ENCODE measurements at regions not wholly inside any gene's neighbourhood (a gene's known extent, or its start where the extent isn't known, plus 50 kb on each side); places are given as distances from the start of the nearest gene placed in this dataset.

- WGBS (ENCODE audit: extremely low coverage, insufficient read length, low lambda C conversion rate): no CpG with 5 or more reads among the region's 4 CpGs
- peaks cover 0 to 4% (median 0%) of the 10 kb centered on the region in 3 experiments; a peak in 2 of 7 replicates for H3K36me3 Mint-ChIP-seq (ENCODE audit: insufficient read depth in 1 of 3, low read depth in 3 of 3)
Measured at GRCh38 chr5:117456866-117457470, 882.3 kb upstream of the SEMA6A start.

More at GRCh38 chr5:117456866-117457470, 882.3 kb upstream of the SEMA6A start:
- Histone ChIP-seq H3K14ac (ENCODE audit: insufficient read depth, low read length) (no peak overlapping the region), H3K9me3 (ENCODE audit: control insufficient read depth, low read depth, low read length) (no peaks in the 10 kb centered on the region), H2BK120ac (ENCODE audit: low read depth, low read length, poor library complexity, severe bottlenecking) (no peak overlapping the region), H3T11ph (ENCODE audit: low read length) (no peak overlapping the region), H2BK5ac (ENCODE audit: insufficient read length, low read length) (no peak overlapping the region), H3K4me1 (ENCODE audit: insufficient read depth, low read length) (no peaks in the 10 kb centered on the region), H2AFZ (ENCODE audit: low read length) (no peak overlapping the region), H4K5ac (ENCODE audit: insufficient read length, low read depth, low read length) (no peak overlapping the region), H3K79me2 (ENCODE audit: insufficient read depth, low read length) (no peaks in the 10 kb centered on the region), H3K4ac (ENCODE audit: low read depth, low read length) (no peak overlapping the region), H4K91ac (ENCODE audit: insufficient read length, low read depth, low read length) (no peak overlapping the region), H3K27ac (ENCODE audit: insufficient read length, low read depth, low read length) (no peak overlapping the region), H2BK20ac (ENCODE audit: low read depth, low read length, poor library complexity, severe bottlenecking) (no peak overlapping the region), H2BK12ac (ENCODE audit: insufficient read length, low read depth, low read length) (no peak overlapping the region), H2AK5ac (ENCODE audit: insufficient read length, low read length) (no peak overlapping the region), H3K79me1 (ENCODE audit: insufficient read depth, low read depth, low read length, poor library complexity, severe bottlenecking) (no peaks in the 10 kb centered on the region), H3K56ac (ENCODE audit: insufficient read length, low read depth, low read length) (no peak overlapping the region), H3K23me2 (ENCODE audit: insufficient read length, low read depth, low read length, poor library complexity, severe bottlenecking) (peaks cover 6% of the 10 kb centered on the region), H3K18ac (ENCODE audit: insufficient read length, low read depth, low read length) (no peak overlapping the region), H2BK15ac (ENCODE audit: low read depth, low read length) (no peak overlapping the region), H3K23ac (ENCODE audit: insufficient read length, low read depth, low read length) (no peak overlapping the region), H4K8ac (replicated peaks; ENCODE audit: insufficient read length, low read depth, low read length) (no peak overlapping the region), H4K20me1 (ENCODE audit: control insufficient read depth, insufficient read depth, insufficient read length) (no peaks in the 10 kb centered on the region), H3K9ac (ENCODE audit: extremely low read depth, insufficient read length, low read length) (no peak overlapping the region), H3K4me2 (ENCODE audit: insufficient read depth, insufficient read length, low read length) (no peak overlapping the region), H3K27me3 (ENCODE audit: insufficient read depth, low read length) (no peaks in the 10 kb centered on the region)
- TF ChIP-seq CTCF (conservative IDR thresholded peaks at IDR 0.05): no peak
- Mint-ChIP-seq H3K4me1 (peaks cover 2 to 3% of the 10 kb centered on the region in 2 experiments; a peak in 2 of 4 replicates), H3K4me3 (no peak overlapping the region), H3K27ac (no peak overlapping the region), H3K9me3 (peaks cover 0 to 6% of the 10 kb centered on the region in 2 experiments; a peak in 2 of 5 replicates), H3K27me3 (ENCODE audit: low read depth) (no peaks in the 10 kb centered on the region)
- DNase-seq: no peak
